ENCODE measurements at regions not wholly inside any gene's neighbourhood (a gene's known extent, or its start where the extent isn't known, plus 50 kb on each side); places are given as distances from the start of the nearest gene placed in this dataset.
"Not testable (repeated sequence)": the region's sequence is repeated elsewhere in the genome, so short reads cannot be mapped to it uniquely, and the experiment has no call there.

DNA sequence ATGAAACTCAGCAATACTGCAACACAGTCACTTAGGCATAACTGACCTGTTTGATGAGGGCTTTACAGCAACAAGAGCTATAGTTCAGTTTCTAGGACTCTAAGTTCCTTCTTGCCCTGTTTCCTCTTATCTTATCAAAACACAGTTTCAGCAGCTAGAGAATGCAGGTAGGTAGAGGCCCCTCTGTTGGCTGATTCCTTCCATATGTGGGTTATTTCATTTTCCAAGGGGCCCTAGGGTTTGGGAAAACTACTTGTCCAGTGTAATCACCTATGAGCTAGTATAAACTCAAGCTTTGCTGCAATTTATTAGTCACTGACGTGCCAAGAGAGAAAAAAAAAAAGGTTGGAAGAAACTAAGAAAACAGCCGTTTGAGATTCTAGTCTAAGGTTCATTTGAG lies 607.7 kb upstream of the USP24 start:
- DNase-seq (ENCODE audit: low read depth): no peak

DNA sequence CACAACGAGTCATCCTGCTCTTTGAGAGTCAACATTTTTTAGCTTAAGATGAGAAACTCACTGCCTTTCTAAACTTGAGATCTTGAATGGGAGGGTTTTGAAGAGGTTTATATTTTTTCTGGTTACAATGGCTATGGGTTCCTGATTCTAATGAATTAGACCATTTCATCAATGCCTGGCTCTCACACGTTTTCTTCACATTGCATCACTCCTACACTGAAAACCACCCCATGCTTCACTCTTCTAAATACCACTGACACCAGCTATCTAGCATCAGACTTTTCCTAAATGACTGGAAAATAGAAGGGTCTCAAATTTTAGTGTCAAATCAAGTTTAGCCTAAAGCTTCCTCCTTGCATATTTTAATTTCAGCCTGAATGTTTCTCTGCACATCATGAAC lies 606.1 kb upstream of the USP24 start:
- DNase-seq (ENCODE audit: low read depth): no peak

DNA sequence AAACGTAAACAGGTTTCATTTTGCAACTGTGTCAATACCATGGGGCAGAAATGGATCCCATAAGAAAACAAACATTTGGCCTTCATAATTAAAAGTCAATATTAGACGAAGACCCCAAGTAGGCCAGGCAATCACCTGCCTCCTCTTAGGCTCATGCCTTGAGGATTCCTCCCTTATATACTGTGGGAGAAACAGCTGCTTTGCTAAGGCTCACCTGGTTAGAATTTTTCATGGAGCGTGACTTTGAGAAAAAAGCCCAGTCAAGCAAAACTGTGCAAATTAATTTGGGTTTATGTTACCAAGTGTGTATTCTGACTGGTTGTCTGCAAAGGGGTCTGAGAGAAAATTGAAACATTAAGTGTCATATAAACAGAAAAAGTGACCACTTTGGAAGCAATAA lies 605.3 kb upstream of the USP24 start:
- DNase-seq (ENCODE audit: low read depth): no peak

DNA sequence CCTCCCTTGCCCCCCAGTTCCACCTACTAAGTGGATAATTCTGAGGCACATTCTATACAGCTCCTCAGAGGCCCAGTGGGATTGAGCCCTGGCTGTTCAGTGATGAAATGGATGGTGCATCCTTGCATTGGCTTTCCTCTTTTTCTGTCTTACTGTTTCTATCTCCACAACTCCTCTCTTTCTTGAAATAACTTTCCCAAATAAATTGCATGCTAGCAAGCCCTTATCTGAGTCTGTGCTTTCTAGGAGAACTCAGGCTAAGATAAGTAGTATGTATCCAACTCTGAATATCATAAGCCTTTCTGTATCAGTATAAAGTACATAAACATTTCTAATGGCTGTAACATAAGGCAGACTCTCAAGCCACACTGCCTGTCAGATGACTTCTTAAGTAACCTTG lies 603.8 kb upstream of the USP24 start:
- no peak for DNase-seq (ENCODE audit: low read depth)

DNA sequence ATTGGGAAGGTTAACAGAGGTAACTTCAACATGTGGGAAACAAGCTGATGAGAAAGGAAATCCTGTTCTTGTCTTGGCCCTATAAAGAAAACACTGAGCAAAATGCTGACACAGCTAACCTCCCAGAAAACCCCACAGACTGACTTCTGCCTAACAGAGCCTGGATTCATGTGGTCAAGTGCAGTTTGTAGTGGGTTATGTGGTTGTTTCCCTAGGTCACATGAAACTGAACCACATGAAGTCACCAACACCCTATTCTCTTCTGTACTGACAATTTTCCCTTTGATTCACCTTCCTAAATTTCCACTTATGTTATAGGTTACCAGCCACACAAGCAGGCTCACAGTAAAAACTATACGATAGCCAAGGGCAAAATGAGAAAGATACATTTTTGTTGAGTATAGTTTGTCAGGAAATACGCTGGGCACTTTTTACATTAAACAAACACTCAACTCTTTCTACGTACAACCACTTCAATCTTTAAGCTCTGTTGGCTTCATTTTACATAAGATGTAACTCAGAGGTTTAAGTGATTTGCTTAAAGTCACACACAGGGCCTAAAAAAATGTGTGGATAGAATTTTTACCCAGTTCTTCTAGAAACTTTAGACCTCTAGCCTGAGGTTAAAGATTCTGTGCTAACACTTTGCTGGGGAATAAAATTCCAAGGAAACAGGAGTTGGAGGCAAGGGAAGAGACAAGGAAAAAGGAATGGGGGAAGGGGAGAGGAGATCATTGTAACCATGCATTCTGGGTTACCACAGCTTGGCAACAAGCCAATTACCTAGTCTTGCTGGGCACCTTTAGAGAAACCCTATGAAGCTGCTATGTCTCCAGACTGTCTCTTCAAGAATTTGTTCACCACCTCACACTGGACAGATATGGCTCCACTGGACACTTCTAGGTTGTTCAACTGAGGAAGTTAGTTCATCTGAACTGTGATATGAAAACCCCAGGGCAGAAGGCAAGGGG lies 601.6 kb upstream of the USP24 start:
- DNase-seq (ENCODE audit: low read depth): no peak

DNA sequence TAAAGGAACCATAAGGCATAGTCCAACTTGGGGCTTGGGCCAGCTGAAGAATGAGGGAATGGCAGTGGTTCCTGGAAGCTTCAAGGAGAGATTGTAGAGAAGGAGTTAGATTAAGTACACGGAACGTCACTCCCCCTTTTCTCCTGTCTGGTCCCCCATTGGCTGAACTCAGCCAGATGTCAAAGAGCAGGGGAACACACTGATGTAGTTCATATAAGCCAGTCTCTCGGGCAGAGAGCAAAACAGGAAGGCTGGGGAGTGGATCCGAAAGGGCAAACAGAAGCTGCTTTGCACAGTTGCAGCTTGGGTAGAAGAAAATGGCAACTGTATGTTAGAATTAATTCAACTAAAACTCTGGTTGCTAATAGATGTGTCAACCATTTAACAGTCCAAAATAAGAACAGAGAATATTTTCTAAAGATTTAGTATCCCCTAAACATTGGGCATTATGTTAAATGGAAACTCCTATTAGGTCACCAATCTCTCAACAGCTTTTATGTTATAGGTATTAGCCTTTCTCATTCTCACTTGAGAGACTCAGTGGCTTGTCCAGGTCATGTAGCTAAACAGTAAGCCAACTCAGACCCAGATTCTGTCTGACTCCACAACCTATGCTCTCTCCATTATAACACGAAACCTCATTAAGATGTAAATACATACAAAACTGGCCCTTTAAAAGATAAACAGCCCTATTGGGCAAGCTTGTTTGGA lies 600.7 kb upstream of the USP24 start:
- no peak for DNase-seq (ENCODE audit: low read depth)

DNA sequence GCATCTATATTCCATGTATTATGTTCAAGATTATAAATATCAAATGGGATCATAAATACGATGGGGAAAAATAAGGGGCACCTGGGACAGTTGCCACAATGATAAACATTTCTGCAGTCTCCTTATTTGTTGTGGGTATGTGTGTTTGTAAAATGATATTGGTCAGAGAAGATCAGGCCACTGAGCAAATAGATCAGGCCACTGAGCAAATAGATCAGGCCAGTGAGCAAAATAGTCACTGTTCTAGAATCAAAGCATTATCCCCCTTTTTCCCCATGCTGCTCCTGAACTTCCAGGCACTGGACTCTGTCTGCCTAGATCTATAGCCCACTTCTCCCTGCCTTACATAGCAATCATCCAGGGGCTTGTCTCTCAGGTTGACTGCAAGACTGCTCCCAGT lies 599.8 kb upstream of the USP24 start:
- no peak for DNase-seq (ENCODE audit: low read depth)

DNA sequence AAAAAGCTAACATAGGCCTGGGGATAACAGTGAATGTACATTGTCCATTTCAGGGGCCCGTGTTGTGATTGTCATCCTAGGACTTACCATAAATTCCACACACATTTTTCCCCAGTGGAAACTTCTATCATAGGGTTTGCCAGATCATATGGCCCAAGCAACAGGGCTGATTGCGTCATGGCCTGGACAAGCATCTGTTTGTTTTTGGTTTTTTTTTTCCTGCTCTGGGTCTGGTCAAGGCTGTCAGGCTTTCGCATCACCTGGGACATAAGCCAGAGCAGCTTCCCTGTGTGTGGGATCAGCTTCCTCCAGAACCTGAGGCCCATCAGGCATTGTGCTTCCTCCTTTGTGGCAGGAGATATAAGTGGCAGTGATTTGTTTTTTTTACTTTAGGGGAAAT lies 598.5 kb upstream of the USP24 start:
- DNase-seq (ENCODE audit: low read depth): no peak

DNA sequence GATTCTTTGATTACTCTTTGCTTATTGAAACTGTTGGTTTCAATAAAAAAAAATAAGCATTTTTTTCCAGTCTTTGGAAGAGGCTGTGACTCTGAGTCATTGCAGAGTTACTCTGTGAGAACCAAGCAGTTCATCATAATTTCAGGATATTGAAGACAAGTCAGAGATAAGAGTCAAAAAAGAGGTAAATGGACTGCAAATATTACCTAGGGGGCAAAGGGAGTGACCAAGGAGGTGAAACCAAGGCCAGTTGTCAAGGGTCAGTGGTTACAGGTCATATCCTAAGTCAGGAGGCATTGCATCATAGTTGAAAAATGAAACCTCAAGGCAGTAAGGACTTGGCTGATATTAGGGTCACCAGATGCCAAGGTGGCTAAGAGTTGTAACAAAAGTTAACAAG lies 597.1 kb upstream of the USP24 start:
- DNase-seq (ENCODE audit: low read depth): no peak

DNA sequence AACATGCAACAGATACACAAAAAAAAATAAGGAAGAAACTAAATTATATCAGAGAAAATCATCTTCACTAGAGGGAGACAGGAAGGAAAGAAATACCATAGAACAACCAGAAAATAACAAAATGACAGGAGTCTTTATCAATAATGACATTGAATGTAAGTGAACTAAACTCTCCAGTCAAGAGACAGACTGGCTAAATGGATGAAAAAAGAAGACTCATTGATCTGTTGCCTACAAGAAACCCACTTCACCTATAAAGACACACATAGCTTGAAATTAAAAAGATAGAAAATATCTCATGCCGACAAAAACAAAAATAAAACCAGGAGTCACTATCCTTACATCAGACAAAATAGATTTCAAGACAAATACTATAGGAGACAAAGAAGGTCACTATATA lies 593.1 kb upstream of the USP24 start:
- DNase-seq (ENCODE audit: low read depth): no peak

DNA sequence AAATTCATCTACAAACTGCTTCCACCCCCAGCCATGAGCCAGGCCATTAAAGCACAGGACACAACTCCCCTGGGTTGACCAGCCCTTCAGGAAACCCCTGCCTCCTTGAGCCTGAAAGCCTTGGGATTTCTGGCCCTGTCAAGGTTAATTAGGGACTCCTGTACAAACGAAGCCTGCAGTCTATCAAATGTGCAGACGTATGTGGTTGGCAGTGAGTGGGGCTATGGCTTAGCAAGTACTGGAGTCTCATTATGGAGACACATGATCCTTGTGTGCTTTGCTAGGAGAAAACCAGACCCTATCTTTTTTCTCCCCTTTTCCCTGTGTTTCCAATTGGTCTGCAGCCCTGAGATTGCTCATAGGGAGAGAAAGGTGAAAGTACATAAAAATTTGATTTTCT lies 588.3 kb upstream of the USP24 start:
- no peak for DNase-seq (ENCODE audit: low read depth)

DNA sequence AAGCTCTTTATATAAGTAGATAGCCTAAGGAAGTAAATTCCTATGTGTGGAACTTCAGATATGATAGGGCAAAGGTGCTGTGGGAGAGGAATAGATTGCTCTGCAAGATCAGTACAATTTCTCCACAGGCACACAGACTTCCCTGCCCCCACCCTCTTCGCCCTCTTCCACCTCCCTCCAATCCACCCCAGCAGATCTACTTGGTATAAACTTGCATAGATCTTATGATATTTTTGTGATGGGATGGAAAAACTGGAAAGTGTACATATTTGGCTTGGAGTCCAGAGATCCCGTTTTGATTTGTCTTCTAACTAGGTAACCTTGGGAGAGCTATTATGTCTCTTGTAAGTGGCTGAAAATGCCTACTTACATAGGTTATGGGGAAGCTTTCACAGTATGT lies 586.3 kb upstream of the USP24 start:
- DNase-seq (ENCODE audit: low read depth): no peak

DNA sequence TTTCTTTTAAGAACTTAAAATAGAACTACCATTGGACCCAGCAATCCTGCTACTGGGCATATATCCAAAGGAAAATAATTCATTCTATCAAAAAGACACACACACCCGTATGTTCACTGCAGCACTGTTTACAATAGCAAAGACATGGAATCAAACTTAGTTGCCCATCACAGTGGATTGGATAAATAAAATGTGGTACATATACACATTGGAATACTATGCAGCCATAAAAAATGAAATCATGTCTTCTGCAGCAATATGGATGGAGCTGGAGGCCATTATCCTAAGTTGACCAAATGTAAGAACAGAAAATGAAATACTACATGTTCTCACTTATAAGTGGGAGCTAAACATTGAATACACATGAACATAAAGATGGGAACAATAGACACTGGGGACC lies 585.3 kb upstream of the USP24 start:
- DNase-seq (ENCODE audit: low read depth): no peak

DNA sequence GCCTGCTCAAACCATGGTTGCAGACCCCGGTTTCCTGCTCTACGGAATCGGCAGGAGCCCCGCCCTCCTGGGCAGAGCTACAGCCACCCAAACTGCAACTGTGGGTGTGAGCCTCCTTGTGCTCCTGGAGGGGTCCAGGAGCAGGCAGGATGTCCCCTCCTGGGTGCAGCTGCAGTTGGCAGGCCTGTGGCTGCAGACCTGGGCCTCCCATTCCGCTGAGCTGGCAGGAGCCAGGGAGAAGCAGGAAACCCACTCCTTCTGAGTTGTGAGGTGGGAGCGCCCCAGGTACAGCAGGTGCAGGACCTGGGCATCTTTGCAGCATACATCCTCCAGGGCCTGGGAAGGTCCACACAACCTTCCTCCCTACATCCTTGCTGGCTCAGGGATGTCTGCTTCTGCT lies 578.7 kb upstream of the USP24 start:
- no peak for DNase-seq (ENCODE audit: low read depth)

DNA sequence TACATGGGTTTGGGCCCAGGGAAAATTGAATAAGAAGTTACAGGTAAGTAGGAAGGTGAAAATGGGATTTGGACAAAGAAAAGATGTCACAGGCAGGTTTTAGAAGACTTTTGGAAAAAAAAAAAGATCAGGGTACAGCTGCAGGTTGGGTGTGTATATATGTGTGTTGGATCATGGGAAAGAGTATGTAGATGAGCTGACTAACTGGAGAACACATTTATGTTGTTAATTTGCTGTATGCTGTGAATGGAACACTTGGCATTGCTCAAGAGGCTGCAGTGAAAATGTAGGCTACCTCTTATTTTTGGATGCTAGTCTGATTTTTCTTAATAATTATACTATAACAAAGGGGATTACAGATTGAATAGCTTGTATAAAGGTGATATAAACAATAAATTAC lies 577.7 kb upstream of the USP24 start:
- no peak for DNase-seq (ENCODE audit: low read depth)

DNA sequence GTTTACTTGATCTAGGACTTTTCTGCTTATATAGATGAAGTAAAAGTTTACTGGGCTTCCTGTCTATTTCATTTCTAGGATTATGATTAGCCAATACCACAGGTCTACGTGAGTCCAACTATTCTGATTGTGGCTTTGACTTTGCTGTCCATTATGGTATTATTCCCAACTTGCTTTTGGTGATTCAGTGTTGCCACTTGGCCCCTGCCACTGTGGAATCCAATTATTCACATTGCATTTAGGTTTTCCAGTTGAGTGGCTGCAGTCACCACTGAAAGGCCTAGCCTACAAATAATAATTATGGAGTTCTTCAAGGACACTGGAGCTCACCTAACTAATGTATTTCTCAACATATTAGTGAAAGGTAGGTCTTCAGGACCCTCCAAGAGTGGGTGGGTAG lies 574.3 kb upstream of the USP24 start:
- no peak for DNase-seq (ENCODE audit: low read depth)

DNA sequence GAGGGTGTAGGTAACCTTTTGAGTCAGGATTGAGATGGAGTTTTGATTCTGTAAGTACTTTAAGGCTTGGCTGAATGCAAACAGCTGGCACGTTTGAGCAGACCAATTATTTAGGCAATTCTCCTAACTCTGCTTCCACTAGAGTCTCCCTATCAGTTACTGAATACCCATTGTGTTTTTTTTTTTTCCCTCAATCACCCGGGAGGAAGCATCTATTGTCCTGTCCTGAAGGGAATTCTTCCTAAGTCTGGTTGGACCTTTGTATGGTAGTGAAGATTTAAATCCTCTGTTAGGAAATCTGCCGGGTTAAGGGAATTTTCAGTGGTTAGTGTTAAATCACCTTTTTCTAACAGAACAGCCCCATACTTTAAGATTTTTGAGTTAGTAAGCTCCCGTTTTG lies 571.2 kb upstream of the USP24 start:
- DNase-seq (ENCODE audit: low read depth): no peak

DNA sequence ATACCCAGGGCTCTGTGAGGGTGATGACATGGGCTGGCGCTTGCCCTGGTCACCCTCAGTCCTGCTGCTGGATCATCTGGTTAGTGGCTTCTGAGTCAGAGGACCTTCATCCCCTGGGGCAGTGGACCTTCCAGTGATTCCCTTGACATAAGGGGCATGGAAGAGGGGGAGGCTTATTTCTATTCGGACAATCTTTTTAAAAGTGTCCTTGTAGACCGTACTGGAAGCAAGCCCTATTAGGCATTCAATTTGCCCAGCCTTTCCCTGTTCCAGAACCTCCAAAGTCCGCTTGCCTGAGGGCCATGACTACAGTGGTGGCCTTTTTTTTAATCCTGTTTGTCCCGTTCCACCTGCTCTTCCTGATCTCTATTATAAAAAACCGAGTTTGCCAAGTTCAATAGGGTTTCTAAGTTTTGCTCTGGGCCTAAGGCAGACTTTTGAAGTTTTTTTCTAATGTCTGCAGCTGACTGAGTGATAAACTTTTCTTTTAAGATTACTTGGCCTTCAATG lies 569.8 kb upstream of the USP24 start:
- DNase-seq (ENCODE audit: low read depth): not testable (repeated sequence)

DNA sequence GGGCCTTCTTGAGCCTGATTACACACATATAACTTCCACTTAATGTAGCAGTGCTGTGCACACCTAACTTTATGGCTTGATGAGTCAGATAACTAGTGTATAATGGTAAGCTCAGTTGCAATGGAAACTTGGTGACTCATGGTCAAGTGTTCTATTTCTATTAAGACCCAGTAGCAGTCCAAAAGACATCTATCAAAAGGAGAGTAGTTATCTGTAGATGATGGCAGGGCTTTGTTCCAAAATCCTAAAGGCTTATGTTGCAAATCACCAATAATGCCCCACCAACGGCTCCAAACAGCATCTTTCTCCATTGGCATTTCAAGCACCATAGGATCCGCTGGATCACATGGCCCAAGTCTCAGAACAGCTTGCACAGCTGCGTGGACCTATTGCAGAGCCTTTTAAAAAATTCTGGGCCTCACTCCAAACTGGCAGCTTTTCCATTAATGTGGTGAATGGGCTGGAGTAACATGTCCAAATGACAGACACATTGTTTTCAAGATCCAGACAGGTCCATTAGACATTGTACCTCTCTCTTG lies 566.8 kb upstream of the USP24 start:
- peak; percentile 32 for DNase-seq (ENCODE audit: low read depth)

DNA sequence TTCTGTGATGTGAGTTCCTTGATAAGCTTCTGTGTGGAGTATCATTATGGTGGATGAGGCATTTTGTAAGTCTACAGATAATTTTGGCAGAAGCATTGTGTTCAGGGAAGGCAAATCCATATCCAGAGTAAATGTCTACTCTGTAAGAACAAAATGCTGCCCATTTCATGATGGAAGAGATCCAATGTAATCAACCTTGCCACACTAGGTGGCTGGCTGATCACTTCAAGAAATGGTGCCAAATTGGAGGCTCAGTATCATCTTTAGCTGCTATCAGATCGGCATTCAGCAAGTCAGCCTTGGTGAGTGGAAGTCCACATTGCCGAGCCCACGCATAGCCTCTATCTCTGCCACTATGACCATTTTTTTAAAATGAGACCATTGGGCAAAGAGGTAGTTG lies 565.8 kb upstream of the USP24 start:
- no peak for DNase-seq (ENCODE audit: low read depth)

DNA sequence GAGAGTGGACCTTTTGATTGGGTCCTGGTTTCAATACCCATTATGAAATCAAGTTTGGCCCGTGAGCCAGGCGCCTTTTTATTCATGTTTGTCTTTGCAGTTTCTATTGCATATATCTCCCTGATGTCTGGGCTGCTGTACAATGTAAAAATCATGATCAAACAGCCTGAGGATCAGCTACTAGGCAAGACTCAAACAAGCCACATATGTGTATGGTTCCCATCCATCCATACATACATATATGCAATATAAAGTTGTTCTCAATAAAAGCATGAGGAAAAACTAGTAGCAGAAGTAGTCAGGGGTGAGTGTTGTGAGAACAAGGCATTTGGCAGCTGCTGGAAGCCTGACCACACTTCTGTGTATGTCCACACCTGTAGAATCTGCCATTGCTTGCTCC lies 562.4 kb upstream of the USP24 start:
- no peak for DNase-seq (ENCODE audit: low read depth)

DNA sequence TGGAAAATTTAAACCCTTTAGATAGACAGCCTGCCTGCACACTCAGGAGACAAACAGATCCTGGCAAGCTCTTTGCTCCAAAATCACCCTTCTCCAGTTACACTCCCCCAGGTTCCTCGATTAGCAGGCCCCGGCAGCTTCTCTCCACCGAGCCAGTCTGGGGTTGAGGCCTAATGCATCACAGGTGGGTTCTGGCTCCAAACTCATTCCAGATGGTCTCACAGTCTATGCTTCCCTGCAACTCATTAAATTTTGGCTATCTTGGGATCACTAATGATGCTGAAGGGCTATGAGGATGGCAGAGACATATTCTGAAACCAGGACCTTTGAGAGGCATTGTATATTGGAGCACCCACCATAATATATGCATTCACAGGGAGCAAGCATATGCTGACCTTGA lies 559.8 kb upstream of the USP24 start:
- no peak for DNase-seq (ENCODE audit: low read depth)

DNA sequence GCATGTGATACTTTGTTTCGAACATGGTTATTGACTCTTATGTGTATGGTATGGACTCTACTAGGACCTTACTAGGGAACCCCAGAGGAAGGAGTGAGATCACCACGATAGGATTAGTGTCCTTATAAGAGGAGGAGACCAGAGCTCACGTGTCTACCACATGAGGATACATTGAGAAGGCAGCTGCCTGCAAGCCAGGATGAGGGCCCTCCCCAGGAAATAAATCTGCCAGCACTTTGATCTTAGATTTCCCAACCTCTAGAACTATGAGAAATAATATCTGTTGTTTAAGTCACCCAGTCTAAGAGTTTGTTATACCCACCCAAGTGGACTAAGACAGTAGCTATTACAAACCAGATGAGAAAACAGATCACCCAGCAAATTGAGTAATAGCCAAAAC lies 559.3 kb upstream of the USP24 start:
- no peak for DNase-seq (ENCODE audit: low read depth)

Measured in non-pigmented ciliary epithelial cell (primary cell).